Prostate gland (tissue), 2 donors: ENCODE measurements at regions not wholly inside any gene's neighbourhood (a gene's known extent, or its start where the extent isn't known, plus 50 kb on each side); places are given as distances from the start of the nearest gene placed in this dataset.

ENCODE experiments used
- DNase-seq: peaks from one replicate; pipeline ENCODE4 v3.0.0-alpha.2; 2019; ENCODE audit warnings: low spot score
- H3K27ac ChIP-seq, 2 donors: fragments of 200-600 bp; sonication (generic); 2 replicates each; pipeline ENCODE4 v1.5.1; 2017 to 2019
- H3K27me3 ChIP-seq: fragments of 200-600 bp; sonication (generic); replicated peaks from 2 replicates; pipeline ENCODE4 v1.5.1; 2019; ENCODE audit not compliant: insufficient read depth
- H3K36me3 ChIP-seq, 2 donors: fragments of 200-600 bp; sonication (generic); 1 replicate in 1 of 2; 2 replicates in 1 of 2; pipeline versions ENCODE4 v1.5.1 to v1.8.1; 2017 to 2019
- H3K4me1 ChIP-seq: fragments of 200-600 bp; sonication (generic); replicated peaks from 2 replicates; pipeline ENCODE4 v1.5.1; 2019
- H3K4me3 ChIP-seq, 2 donors: fragments of 200-600 bp; sonication (generic); 2 replicates each; pipeline ENCODE4 v1.5.1; 2017 to 2019
- H3K9me3 ChIP-seq: fragments of 200-600 bp; sonication (generic); 2 replicates; pipeline ENCODE4 v1.5.1; 2017
- CTCF ChIP-seq, 4 experiments: fragments of 200-600 bp in 2 of 4; fragments of 450-650 bp in 2 of 4; sonication (generic) in 2 of 4; IDR thresholded peaks; 1 replicate in 3 of 4; 2 replicates in 1 of 4; pipeline ENCODE4 v1.5.1; 2016 to 2019; ENCODE audit warnings: antibody characterized with exemption in 4 of 4, mild to moderate bottlenecking in 2 of 4, moderate library complexity in 2 of 4
- POLR2A ChIP-seq: fragments of 450-650 bp; IDR thresholded peaks from one replicate; pipeline ENCODE4 v1.6.1; 2016; ENCODE audit warnings: antibody characterized with exemption, mild to moderate bottlenecking
- POLR2AphosphoS5 ChIP-seq: sonication (generic); formaldehyde crosslinking; IDR thresholded peaks from one replicate; pipeline ENCODE4 v1.6.1; 2017; ENCODE audit warnings: antibody characterized with exemption
- WGBS: methylation state at CpG from one replicate; pipeline ENCODE4 v1.1.5; 2018; 5-methylcytosine and 5-hydroxymethylcytosine counted together
- intact Hi-C: fragments of 100-400 bp; cut with DNase I; formaldehyde crosslinking; loops from one replicate; pipeline ENCODE4 v1.14.2; 2022

GRCh38 chr6:148199584-148199983 is 143.1 kb upstream of the SASH1 start:
- Histone ChIP-seq H3K27ac (no peak overlapping the region), H3K27me3 (no peaks in the 10 kb centered on the region), H3K4me3 (no peak overlapping the region), H3K9me3 (no peaks in the 10 kb centered on the region), H3K36me3 (no peaks in the 10 kb centered on the region), H3K4me1 (no peaks in the 10 kb centered on the region)
- intact Hi-C loops, result no loop called here
- no peak for TF ChIP-seq CTCF (IDR thresholded peaks at IDR 0.05)
- TF ChIP-seq POLR2A, result no peak
- no peak for TF ChIP-seq POLR2AphosphoS5
- no peak for DNase-seq
- WGBS, result 95% methylated on average over 3 of the region's 3 CpGs

DNA sequence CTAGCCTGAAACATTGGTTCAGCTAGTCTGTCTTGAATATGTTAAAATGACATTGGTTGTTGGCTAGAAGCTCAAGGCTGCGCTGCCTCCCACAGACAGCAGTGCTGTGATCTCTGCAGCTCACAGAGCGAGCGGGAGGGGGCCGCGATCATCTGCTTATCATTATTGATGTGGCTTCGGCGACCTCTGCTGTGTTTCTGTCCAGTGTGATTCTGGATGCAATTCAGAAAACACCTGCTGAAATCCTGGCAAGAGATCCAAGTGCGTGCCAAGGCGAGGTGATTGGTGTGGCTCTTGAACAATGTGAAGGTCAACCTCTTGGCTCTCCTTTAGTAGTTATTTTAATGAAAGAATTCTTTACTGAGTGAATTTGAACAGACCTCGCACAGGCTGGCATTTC is 142.3 kb upstream of the SASH1 start:
- Histone ChIP-seq H3K27me3 (no peaks in the 10 kb centered on the region), H3K27ac (no peak overlapping the region), H3K9me3 (no peaks in the 10 kb centered on the region), H3K36me3 (no peaks in the 10 kb centered on the region), H3K4me1 (no peaks in the 10 kb centered on the region), H3K4me3 (no peak overlapping the region)
- no peak for TF ChIP-seq POLR2A
- TF ChIP-seq CTCF (IDR thresholded peaks at IDR 0.05), result no peak
- no peak for TF ChIP-seq POLR2AphosphoS5
- intact Hi-C loops, result no loop called here
- DNase-seq, result no peak
- WGBS, result 72% methylated on average over 10 of the region's 10 CpGs

- no peak overlapping the region for H3K27ac ChIP-seq
- no peak for TF ChIP-seq CTCF (IDR thresholded peaks at IDR 0.05)
- no peak for TF ChIP-seq POLR2AphosphoS5
- TF ChIP-seq POLR2A, result no peak
- H3K27me3 ChIP-seq, result no peaks in the 10 kb centered on the region
- no peak for DNase-seq
- no peaks in the 10 kb centered on the region for H3K9me3 ChIP-seq
- intact Hi-C loops, result no loop called here
- H3K4me3 ChIP-seq, result no peak overlapping the region
- no peaks in the 10 kb centered on the region for H3K36me3 ChIP-seq
- no peaks in the 10 kb centered on the region for H3K4me1 ChIP-seq
- WGBS, result 85% methylated on average over 3 of the region's 3 CpGs
Measured at GRCh38 chr6:148200781-148201180, 141.9 kb upstream of the SASH1 start.

DNA sequence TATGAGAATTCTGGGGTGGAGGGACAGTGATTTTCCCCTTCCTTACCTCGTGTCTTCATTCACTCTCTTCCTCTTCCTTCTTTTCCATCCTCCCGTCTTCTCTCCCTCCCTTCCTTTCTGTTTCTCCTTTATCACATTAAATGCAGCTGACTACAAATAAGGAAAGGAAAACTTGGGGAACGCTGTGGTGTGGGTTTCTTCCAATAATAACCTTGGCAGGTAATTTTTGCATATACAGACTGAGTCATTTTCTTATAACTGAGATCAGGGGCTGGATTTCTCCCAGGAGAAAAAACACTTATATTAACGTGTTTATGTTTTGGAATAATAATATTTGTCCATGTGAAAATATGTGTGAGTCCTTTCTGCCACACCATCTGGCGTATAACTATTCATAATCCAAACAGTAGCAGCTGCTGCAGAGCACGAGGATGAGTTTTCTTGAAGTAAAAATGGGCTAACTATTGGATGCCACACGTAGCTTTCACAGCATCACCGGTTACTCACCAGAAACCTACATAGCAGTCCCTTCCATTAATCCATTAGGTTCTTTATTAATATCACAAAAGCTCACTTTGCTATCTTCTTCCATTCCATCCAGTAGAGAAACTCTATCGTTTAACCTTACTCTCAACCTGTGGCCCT is 139.2 kb upstream of the SASH1 start:
- Histone ChIP-seq H3K9me3 (no peaks in the 10 kb centered on the region), H3K4me1 (no peaks in the 10 kb centered on the region), H3K27me3 (no peaks in the 10 kb centered on the region), H3K27ac (no peak overlapping the region), H3K36me3 (no peaks in the 10 kb centered on the region), H3K4me3 (no peak overlapping the region)
- DNase-seq, result no peak
- no peak for TF ChIP-seq POLR2A
- TF ChIP-seq POLR2AphosphoS5, result no peak
- TF ChIP-seq CTCF (IDR thresholded peaks at IDR 0.05), result no peak
- 62% methylated on average over 9 of the region's 9 CpGs for WGBS
- intact Hi-C loops, result no loop called here

DNA sequence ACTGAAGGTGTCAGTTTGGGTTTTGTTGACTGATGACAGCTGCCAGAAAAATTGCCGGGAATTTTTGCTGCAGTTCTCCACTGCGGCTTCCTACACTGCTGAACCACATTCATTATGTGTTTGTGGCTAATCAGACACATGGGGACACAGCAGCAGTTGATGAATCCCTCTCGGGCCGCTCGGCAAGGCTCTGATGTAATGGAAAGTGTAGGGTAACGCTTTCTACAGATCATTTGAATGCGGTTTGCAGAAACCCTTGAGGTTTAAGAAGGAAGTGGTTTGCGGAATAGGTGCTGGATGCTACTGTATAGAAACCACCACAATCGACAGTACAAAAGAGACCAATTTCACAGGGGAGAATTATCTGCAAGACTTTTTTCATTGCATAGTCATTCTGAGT is 138.7 kb upstream of the SASH1 start:
- H3K9me3 ChIP-seq, result no peaks in the 10 kb centered on the region
- TF ChIP-seq CTCF (IDR thresholded peaks at IDR 0.05), result no peak
- no peak for TF ChIP-seq POLR2A
- TF ChIP-seq POLR2AphosphoS5, result no peak
- H3K4me1 ChIP-seq, result no peaks in the 10 kb centered on the region
- WGBS, result 86% methylated on average over 9 of the region's 9 CpGs
- H3K27ac ChIP-seq, result no peak overlapping the region
- DNase-seq, result no peak
- H3K36me3 ChIP-seq, result no peaks in the 10 kb centered on the region
- no peaks in the 10 kb centered on the region for H3K27me3 ChIP-seq
- no peak overlapping the region for H3K4me3 ChIP-seq
- intact Hi-C loops, result no loop called here
